ENCODE measurements at regions not wholly inside any gene's neighbourhood (a gene's known extent, or its start where the extent isn't known, plus 50 kb on each side); places are given as distances from the start of the nearest gene placed in this dataset.
A peak's percentile ranks its signal among the peaks of the same experiment; 100 is the strongest.

- Histone ChIP-seq H3K36me3 (no peaks in the 10 kb centered on the region), H3K27me3 (no peaks in the 10 kb centered on the region), H3K4me3 (no peak overlapping the region), H3K9me3 (no peaks in the 10 kb centered on the region), H3K27ac (no peak overlapping the region), H3K4me1 (no peaks in the 10 kb centered on the region)
- DNase-seq (ENCODE audit: low spot score in 2 of 2), result no peak
- intact Hi-C loops (cut with DNase I; ENCODE audit: low total_unique reads), result no loop called here
- TF ChIP-seq POLR2AphosphoS5 (IDR thresholded peaks at IDR 0.05), result no peak
- no peak for TF ChIP-seq CTCF (IDR thresholded peaks at IDR 0.05)
- no peak for TF ChIP-seq POLR2A (IDR thresholded peaks at IDR 0.05)
Observed at GRCh38 chr2:136381245-136381644, 263.3 kb upstream of the CXCR4 start.

- Histone ChIP-seq H3K36me3 (no peaks in the 10 kb centered on the region), H3K9me3 (no peaks in the 10 kb centered on the region), H3K27ac (no peak overlapping the region), H3K4me1 (no peaks in the 10 kb centered on the region), H3K4me3 (no peak overlapping the region), H3K27me3 (no peaks in the 10 kb centered on the region)
- intact Hi-C loops (cut with DNase I; ENCODE audit: low total_unique reads), result no loop called here
- TF ChIP-seq POLR2AphosphoS5 (IDR thresholded peaks at IDR 0.05) (no peak), CTCF (IDR thresholded peaks at IDR 0.05) (peak; percentile 18 to 73 (median 39))
- peak in 1 of 2 donors; percentile 30 for DNase-seq (ENCODE audit: low spot score in 2 of 2)
Observed at GRCh38 chr2:136378712-136379595, 261.0 kb upstream of the CXCR4 start.

GRCh38 chr2:136377423-136378382 lies 259.8 kb upstream of the CXCR4 start:
- Histone ChIP-seq H3K36me3 (no peaks in the 10 kb centered on the region), H3K27me3 (no peaks in the 10 kb centered on the region), H3K9me3 (no peaks in the 10 kb centered on the region), H3K4me3 (no peak overlapping the region), H3K4me1 (no peaks in the 10 kb centered on the region), H3K27ac (no peak overlapping the region)
- DNase-seq (ENCODE audit: low spot score in 2 of 2), result no peak
- intact Hi-C loops (cut with DNase I; ENCODE audit: low total_unique reads), result no loop called here
- no peak for TF ChIP-seq POLR2A (IDR thresholded peaks at IDR 0.05)
- no peak for TF ChIP-seq POLR2AphosphoS5 (IDR thresholded peaks at IDR 0.05)
- no peak for TF ChIP-seq CTCF (IDR thresholded peaks at IDR 0.05)

- no peaks in the 10 kb centered on the region for H3K27me3 ChIP-seq
- H3K4me3 ChIP-seq, result no peak overlapping the region
- H3K9me3 ChIP-seq, result no peaks in the 10 kb centered on the region
- H3K4me1 ChIP-seq, result no peaks in the 10 kb centered on the region
- intact Hi-C loops (cut with DNase I; ENCODE audit: low total_unique reads), result no loop called here
- no peak overlapping the region for H3K27ac ChIP-seq
- DNase-seq (ENCODE audit: low spot score in 2 of 2), result no peak
- H3K36me3 ChIP-seq, result no peaks in the 10 kb centered on the region
- TF ChIP-seq POLR2A (IDR thresholded peaks at IDR 0.05) (no peak), POLR2AphosphoS5 (IDR thresholded peaks at IDR 0.05) (no peak), CTCF (IDR thresholded peaks at IDR 0.05) (no peak)
Observed at GRCh38 chr2:136376798-136377211, 258.9 kb upstream of the CXCR4 start.

Data from breast epithelium (tissue), 4 donors.